Psoas muscle (tissue), 7 donors: ENCODE measurements at regions not wholly inside any gene's neighbourhood (a gene's known extent, or its start where the extent isn't known, plus 50 kb on each side); places are given as distances from the start of the nearest gene placed in this dataset.
"Not testable (repeated sequence)": the region's sequence is repeated elsewhere in the genome, so short reads cannot be mapped to it uniquely, and the experiment has no call there.

ENCODE experiments used
- ATAC-seq, 4 donors: fragments of 200-7000 bp; cut with Tn5 transposase; one replicate each; pipeline ENCODE4 v1.9.1; 2020; ENCODE audit warnings: moderate library complexity in 3 of 4, mild to moderate bottlenecking in 2 of 4
- DNase-seq, 2 donors: peaks; one replicate each; pipeline ENCODE4 v3.0.0-alpha.2; 2020
- H3K27ac ChIP-seq: fragments of 200-600 bp; one replicate; pipeline ENCODE4 v1.8.0; 2022
- H3K27me3 ChIP-seq, 3 donors: fragments of 200-600 bp in 1 of 3; one replicate each; pipeline versions ENCODE4 v1.6.1 to v1.8.0; 2013 to 2022; ENCODE audit warnings: low read length in 2 of 3, mild to moderate bottlenecking in 2 of 3, moderate library complexity in 1 of 3; ENCODE audit not compliant: insufficient read depth in 3 of 3
- H3K36me3 ChIP-seq, 2 donors: fragments of 200-600 bp in 1 of 2; one replicate each; pipeline versions ENCODE4 v1.6.1 to v1.8.0; 2013 to 2022; ENCODE audit warnings: low read depth in 1 of 2, mild to moderate bottlenecking in 1 of 2, moderate library complexity in 1 of 2; ENCODE audit not compliant: insufficient read depth in 1 of 2
- H3K4me1 ChIP-seq: fragments of 200-600 bp; one replicate; pipeline ENCODE4 v1.8.0; 2022
- H3K4me3 ChIP-seq: fragments of 200-600 bp; one replicate; pipeline ENCODE4 v1.8.0; 2022; ENCODE audit warnings: mild to moderate bottlenecking
- H3K9me3 ChIP-seq: fragments of 200-600 bp; one replicate; pipeline ENCODE4 v1.8.0; 2022
- WGBS, 3 donors: extraction: QIAGEN DNeasy Blood & Tissue Kit; methylation state at CpG; one replicate each; pipeline versions ENCODE4 v1.1.6 to v1.1.7; 2013; 5-methylcytosine and 5-hydroxymethylcytosine counted together
- intact Hi-C, 2 donors: fragments of 100-400 bp; cut with DNase I; formaldehyde crosslinking; loops; one replicate each; pipeline versions ENCODE4 v1.11.0 to v1.14.2; 2022
- TF ChIP-seq, protein P1 (sequence below): fragments of 200-600 bp; IDR thresholded peaks from one replicate; pipeline ENCODE4 v1.8.0; 2022; ENCODE audit warnings: antibody characterized with exemption
- donor health status: healthy with polysubstance abuse.
- donor health status: DM: no; HTN: no; CAD: no; lungs with moderate emphysema.
- donor health status: Bipolar disorder and iron deficiency.
- donor health status: healthy.
- donor health status: DM: yes; HTN: yes; CAD: no.
- donor health status: DM: no; HTN: no; CAD: no.
- donor health status: DM: yes; HTN: yes; CAD: no.

DNA sequence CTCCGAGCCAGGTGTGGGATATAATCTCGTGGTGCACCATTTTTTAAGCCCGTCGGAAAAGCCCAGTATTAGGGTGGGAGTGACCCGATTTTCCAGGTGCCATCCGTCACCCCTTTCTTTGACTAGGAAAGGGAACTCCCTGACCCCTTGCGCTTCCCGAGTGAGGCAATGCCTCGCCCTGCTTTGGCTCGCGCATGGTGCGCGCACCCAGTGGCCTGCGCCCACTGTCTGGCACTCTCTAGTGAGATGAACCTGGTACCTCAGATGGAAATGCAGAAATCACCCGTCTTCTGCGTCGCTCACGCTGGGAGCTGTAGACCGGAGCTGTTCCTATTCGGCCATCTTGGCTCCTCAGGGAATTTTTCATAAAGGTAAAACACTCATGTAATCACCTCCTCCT lies 63.9 kb downstream of the RWDD3 start:
- DNase-seq, H3K9me3 ChIP-seq, H3K27ac ChIP-seq, H3K36me3 ChIP-seq, H3K27me3 ChIP-seq, H3K4me3 ChIP-seq, intact Hi-C loops, ATAC-seq, H3K4me1 ChIP-seq: not testable (repeated sequence)
- WGBS, 3 donors, result 90 to 96% (median 93%) methylated on average over 19 to 20 of the region's 20 CpGs

GRCh38 chr1:95301091-95301490 lies 67.1 kb downstream of the RWDD3 start:
- Histone ChIP-seq H3K36me3 (no peaks in the 10 kb centered on the region), H3K27me3 (no peaks in the 10 kb centered on the region), H3K27ac (no peak overlapping the region), H3K4me3 (no peak overlapping the region), H3K4me1 (no peaks in the 10 kb centered on the region), H3K9me3 (no peaks in the 10 kb centered on the region)
- TF ChIP-seq, protein P1, sequence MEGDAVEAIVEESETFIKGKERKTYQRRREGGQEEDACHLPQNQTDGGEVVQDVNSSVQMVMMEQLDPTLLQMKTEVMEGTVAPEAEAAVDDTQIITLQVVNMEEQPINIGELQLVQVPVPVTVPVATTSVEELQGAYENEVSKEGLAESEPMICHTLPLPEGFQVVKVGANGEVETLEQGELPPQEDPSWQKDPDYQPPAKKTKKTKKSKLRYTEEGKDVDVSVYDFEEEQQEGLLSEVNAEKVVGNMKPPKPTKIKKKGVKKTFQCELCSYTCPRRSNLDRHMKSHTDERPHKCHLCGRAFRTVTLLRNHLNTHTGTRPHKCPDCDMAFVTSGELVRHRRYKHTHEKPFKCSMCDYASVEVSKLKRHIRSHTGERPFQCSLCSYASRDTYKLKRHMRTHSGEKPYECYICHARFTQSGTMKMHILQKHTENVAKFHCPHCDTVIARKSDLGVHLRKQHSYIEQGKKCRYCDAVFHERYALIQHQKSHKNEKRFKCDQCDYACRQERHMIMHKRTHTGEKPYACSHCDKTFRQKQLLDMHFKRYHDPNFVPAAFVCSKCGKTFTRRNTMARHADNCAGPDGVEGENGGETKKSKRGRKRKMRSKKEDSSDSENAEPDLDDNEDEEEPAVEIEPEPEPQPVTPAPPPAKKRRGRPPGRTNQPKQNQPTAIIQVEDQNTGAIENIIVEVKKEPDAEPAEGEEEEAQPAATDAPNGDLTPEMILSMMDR, result no peak
- intact Hi-C loops, result no loop called here
- DNase-seq (no peak), ATAC-seq (no peak)

- TF ChIP-seq, protein P1, result no peak
- intact Hi-C loops, result no loop called here
- DNase-seq (no peak), ATAC-seq (no peak)
- no peak overlapping the region for H3K4me3 ChIP-seq
- H3K9me3 ChIP-seq, result no peaks in the 10 kb centered on the region
- no peaks in the 10 kb centered on the region for H3K36me3 ChIP-seq
- H3K4me1 ChIP-seq, result no peaks in the 10 kb centered on the region
- no peak overlapping the region for H3K27ac ChIP-seq
- no peaks in the 10 kb centered on the region for H3K27me3 ChIP-seq
- WGBS, 3 donors, result 68 to 82% (median 75%) methylated on average over 3 of the region's 3 CpGs
Observed at GRCh38 chr1:95301614-95302013, 67.6 kb downstream of the RWDD3 start.

DNA sequence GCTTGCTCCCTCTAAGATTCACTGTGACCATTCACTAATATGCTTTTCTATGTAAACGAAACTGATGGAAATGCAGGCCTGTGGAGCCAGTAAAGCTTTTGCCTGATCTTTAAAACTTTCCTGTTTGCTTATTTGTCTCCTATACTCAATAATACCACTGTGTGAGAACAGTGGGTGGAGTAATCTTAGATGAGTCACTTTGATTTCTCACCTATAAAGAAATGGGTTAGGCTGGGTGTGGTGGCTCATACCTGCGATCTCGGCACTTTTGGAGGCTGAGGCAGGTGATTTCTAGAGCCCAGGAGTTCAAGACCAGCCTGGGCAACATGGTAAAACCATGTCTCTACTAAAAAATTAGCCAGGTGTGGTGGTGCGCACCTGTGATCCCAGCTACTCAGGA lies 70.8 kb downstream of the RWDD3 start:
- Histone ChIP-seq H3K27ac (no peak overlapping the region), H3K4me3 (no peak overlapping the region), H3K9me3 (no peaks in the 10 kb centered on the region), H3K36me3 (no peaks in the 10 kb centered on the region), H3K4me1 (no peaks in the 10 kb centered on the region), H3K27me3 (no peaks in the 10 kb centered on the region)
- intact Hi-C loops, result no loop called here
- DNase-seq, result no peak
- TF ChIP-seq, protein P1, result no peak
- WGBS, 3 donors, result 89 to 91% (median 91%) methylated on average over 4 of the region's 4 CpGs
- no peak for ATAC-seq

- ATAC-seq, result no peak
- H3K36me3 ChIP-seq, result no peaks in the 10 kb centered on the region
- H3K27ac ChIP-seq, result no peak overlapping the region
- intact Hi-C loops, result no loop called here
- no peak overlapping the region for H3K4me3 ChIP-seq
- H3K4me1 ChIP-seq, result no peaks in the 10 kb centered on the region
- WGBS, 3 donors, result 18 to 21% (median 19%) methylated on average over 6 of the region's 6 CpGs
- H3K27me3 ChIP-seq, result no peaks in the 10 kb centered on the region
- no peak for DNase-seq
- H3K9me3 ChIP-seq, result no peaks in the 10 kb centered on the region
- TF ChIP-seq, protein P1, result no peak
Observed at GRCh38 chr1:95308276-95309030, 74.4 kb downstream of the RWDD3 start.
